Fibroblast of mammary gland (primary cell): ENCODE measurements at regions not wholly inside any gene's neighbourhood (a gene's known extent, or its start where the extent isn't known, plus 50 kb on each side); places are given as distances from the start of the nearest gene placed in this dataset.

Experiments
- DNase-seq: peaks from one replicate; pipeline ENCODE4 v3.0.0-alpha.2; 2010; ENCODE audit warnings: low read depth
- H3K4me3 ChIP-seq: 2 replicates; pipeline ENCODE4 v1.5.1; 2011; ENCODE audit warnings: low read depth, mild to moderate bottlenecking, low read length, moderate library complexity; ENCODE audit not compliant: control insufficient read depth
- TF ChIP-seq, protein P1 (sequence below): conservative IDR thresholded peaks from 2 replicates; pipeline ENCODE4 v1.5.1; 2011; ENCODE audit warnings: low read depth, low read length, inconsistent platforms; ENCODE audit not compliant: control insufficient read depth, insufficient read depth

DNA sequence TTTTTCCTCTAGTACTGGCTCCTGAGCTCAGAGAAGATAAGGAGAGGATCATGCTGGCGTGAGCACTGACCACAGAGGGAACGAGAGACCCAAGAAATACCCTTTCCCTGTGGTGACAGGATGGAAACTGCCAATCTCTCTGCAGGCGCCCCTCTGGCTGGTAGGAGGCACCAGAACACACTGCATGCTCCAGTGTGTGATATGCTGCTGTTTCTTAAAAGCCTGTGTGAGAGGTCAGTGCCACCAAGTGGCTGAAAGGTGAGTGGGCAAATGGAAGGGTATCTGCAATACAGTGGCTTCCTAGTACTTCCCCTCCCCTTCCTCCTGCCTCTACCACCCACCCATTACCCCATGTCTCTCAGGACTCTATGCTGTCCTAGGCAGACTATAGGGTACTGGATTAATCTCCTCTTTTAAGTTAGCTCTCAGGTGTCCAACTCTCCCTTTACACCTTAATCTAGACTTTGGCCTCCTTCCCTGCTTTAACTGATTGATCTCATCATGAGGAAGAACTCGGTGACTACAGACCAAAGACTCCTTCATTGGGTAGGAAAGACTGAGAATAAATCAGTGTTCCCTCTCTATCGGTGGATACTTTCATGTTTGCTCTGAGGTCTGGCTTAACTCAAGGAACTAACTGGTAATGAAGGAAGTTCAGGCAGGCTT, 283.6 kb downstream of the ADRA2A start:
- DNase-seq, result peak; percentile 28

GRCh38 chr10:111367531-111367930, 290.7 kb downstream of the ADRA2A start:
- no peak for DNase-seq
- TF ChIP-seq, protein P1, sequence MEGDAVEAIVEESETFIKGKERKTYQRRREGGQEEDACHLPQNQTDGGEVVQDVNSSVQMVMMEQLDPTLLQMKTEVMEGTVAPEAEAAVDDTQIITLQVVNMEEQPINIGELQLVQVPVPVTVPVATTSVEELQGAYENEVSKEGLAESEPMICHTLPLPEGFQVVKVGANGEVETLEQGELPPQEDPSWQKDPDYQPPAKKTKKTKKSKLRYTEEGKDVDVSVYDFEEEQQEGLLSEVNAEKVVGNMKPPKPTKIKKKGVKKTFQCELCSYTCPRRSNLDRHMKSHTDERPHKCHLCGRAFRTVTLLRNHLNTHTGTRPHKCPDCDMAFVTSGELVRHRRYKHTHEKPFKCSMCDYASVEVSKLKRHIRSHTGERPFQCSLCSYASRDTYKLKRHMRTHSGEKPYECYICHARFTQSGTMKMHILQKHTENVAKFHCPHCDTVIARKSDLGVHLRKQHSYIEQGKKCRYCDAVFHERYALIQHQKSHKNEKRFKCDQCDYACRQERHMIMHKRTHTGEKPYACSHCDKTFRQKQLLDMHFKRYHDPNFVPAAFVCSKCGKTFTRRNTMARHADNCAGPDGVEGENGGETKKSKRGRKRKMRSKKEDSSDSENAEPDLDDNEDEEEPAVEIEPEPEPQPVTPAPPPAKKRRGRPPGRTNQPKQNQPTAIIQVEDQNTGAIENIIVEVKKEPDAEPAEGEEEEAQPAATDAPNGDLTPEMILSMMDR, result no peak
- H3K4me3 ChIP-seq, result no peak overlapping the region

More for the DNA sequence above, 283.6 kb downstream of the ADRA2A start:
- H3K4me3 ChIP-seq, result no peak overlapping the region
- TF ChIP-seq, protein P1, result peak; percentile 35

- no peak for DNase-seq
- H3K4me3 ChIP-seq, result no peak overlapping the region
- TF ChIP-seq, protein P1, result no peak
These were observed 293.3 kb downstream of the ADRA2A start for GRCh38 chr10:111370101-111370500.

DNA sequence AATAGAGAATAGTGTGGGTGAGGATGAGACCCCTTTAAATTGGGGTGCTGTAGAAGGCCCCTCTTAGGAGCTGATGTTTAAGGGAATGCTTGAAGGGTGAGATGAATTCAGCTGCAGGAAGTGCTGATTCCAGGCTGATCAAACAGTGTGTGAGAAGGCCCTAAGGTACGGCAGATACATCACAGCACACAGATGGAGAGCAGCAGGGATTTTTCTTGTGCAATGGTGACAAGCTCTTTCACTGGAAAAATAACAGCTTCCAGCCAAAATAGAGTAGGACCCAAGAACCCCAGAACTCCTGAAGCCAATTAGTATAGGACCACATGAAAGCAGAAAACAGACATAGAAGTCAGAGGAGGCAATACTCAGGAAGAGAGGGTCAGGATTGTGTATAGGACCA, 296.9 kb downstream of the ADRA2A start:
- TF ChIP-seq, protein P1, result no peak
- no peak for DNase-seq

GRCh38 chr10:111379534-111380187, 302.8 kb downstream of the ADRA2A start:
- no peak for DNase-seq
- H3K4me3 ChIP-seq, result no peak overlapping the region
- TF ChIP-seq, protein P1, result no peak

More for the DNA sequence above, 296.9 kb downstream of the ADRA2A start:
- H3K4me3 ChIP-seq, result no peak overlapping the region

DNA sequence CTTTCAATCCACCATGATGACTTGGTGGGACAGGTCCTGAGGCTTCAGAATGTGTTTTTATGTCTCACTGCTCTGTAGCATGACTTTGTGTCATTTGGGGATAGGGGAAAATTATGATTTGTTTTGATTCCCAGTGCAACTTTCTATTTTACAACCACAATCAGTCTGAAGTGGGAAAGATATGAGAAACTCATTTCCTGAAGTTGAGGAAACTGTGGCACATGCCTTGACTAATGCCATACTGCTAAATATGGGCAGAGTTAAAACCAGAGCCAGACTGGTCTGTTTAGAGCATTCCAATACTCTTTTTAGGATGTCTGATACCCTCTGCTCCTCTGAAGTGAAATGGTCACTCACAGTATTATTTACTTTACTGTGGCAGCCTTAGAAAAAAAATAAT, 307.7 kb downstream of the ADRA2A start:
- H3K4me3 ChIP-seq, result no peak overlapping the region
- TF ChIP-seq, protein P1, result no peak
- DNase-seq, result no peak
